HG03095 (cell line): ENCODE measurements at regions not wholly inside any gene's neighbourhood (a gene's known extent, or its start where the extent isn't known, plus 50 kb on each side); places are given as distances from the start of the nearest gene placed in this dataset.

ENCODE experiments used
- ATAC-seq: cut with Tn5 transposase; IDR thresholded peaks from one replicate; pipeline ENCODE4 v1.9.1; 2021; ENCODE audit warnings: moderate library complexity; ENCODE audit not compliant: unreplicated experiment

- ATAC-seq, result no peak
These were observed 67.5 kb upstream of the IGFBP3 start for GRCh38 chr7:45988405-45989057.

- ATAC-seq, result no peak
These were observed 66.6 kb upstream of the IGFBP3 start for GRCh38 chr7:45987521-45988290.

- no peak for ATAC-seq
These were observed 65.6 kb upstream of the IGFBP3 start for GRCh38 chr7:45986355-45987298.

- no peak for ATAC-seq
These were observed 64.8 kb upstream of the IGFBP3 start for GRCh38 chr7:45985902-45986301.

- ATAC-seq, result no peak
These were observed 63.6 kb upstream of the IGFBP3 start for GRCh38 chr7:45984386-45985295.

GRCh38 chr7:45983720-45984255 is 62.7 kb upstream of the IGFBP3 start:
- ATAC-seq, result no peak

- ATAC-seq, result no peak
These were observed 62.0 kb upstream of the IGFBP3 start for GRCh38 chr7:45982907-45983719.

GRCh38 chr7:45982132-45982531 is 61.1 kb upstream of the IGFBP3 start:
- ATAC-seq, result no peak

GRCh38 chr7:45980973-45981372 is 59.9 kb upstream of the IGFBP3 start:
- no peak for ATAC-seq

- ATAC-seq, result no peak
These were observed 59.3 kb upstream of the IGFBP3 start for GRCh38 chr7:45980181-45980905.

- ATAC-seq, result no peak
These were observed 58.5 kb upstream of the IGFBP3 start for GRCh38 chr7:45979275-45980180.

- no peak for ATAC-seq
These were observed 57.7 kb upstream of the IGFBP3 start for GRCh38 chr7:45978731-45979211.

GRCh38 chr7:45978010-45978681 is 57.1 kb upstream of the IGFBP3 start:
- ATAC-seq, result no peak

GRCh38 chr7:45977256-45977780 is 56.2 kb upstream of the IGFBP3 start:
- ATAC-seq, result no peak

GRCh38 chr7:45976485-45976856 is 55.4 kb upstream of the IGFBP3 start:
- ATAC-seq, result no peak

- ATAC-seq, result no peak
These were observed 54.9 kb upstream of the IGFBP3 start for GRCh38 chr7:45975847-45976484.
